Body of pancreas (tissue), 4 donors: ENCODE measurements at regions not wholly inside any gene's neighbourhood (a gene's known extent, or its start where the extent isn't known, plus 50 kb on each side); places are given as distances from the start of the nearest gene placed in this dataset.

Source experiments
- CTCF ChIP-seq, 7 experiments: fragments of 450-650 bp in 4 of 7; fragments of 200-600 bp in 3 of 7; sonication (generic) in 3 of 7; IDR thresholded peaks; one replicate each; pipeline ENCODE4 v1.5.1; 2016 to 2019; ENCODE audit warnings: antibody characterized with exemption in 7 of 7
- POLR2A ChIP-seq, 3 donors: fragments of 450-650 bp; IDR thresholded peaks; one replicate each; pipeline ENCODE4 v1.6.1; 2016; ENCODE audit warnings: antibody characterized with exemption in 3 of 3, mild to moderate bottlenecking in 2 of 3

- TF ChIP-seq POLR2A (IDR thresholded peaks at IDR 0.05) (no peak), CTCF (IDR thresholded peaks at IDR 0.05) (no peak)
Measured at GRCh38 chr1:184187097-184187496, 135.6 kb downstream of the TSEN15 start.
